GM13977 (cell line): ENCODE measurements at regions not wholly inside any gene's neighbourhood (a gene's known extent, or its start where the extent isn't known, plus 50 kb on each side); places are given as distances from the start of the nearest gene placed in this dataset.

Source experiments
- DNase-seq: peaks from one replicate; pipeline ENCODE4 v3.0.0; 2012; ENCODE audit warnings: low spot score
- in situ Hi-C: fragments of 300-500 bp; cut with MboI; formaldehyde crosslinking; loops from one replicate; pipeline ENCODE4 v1.12.0; 2022; ENCODE audit warnings: low sequenced_read_pairs, low pct_unique_long_range_greater_than_20kb, mixed read lengths, inconsistent platforms; ENCODE audit not compliant: unreplicated experiment
- TF ChIP-seq, protein P1 (sequence below): IDR thresholded peaks from 2 replicates; pipeline ENCODE4 v1.5.1; 2012; ENCODE audit warnings: mild to moderate bottlenecking, control low read depth; ENCODE audit not compliant: insufficient read depth; ENCODE audit errors: extremely low read depth, missing control alignments

DNA sequence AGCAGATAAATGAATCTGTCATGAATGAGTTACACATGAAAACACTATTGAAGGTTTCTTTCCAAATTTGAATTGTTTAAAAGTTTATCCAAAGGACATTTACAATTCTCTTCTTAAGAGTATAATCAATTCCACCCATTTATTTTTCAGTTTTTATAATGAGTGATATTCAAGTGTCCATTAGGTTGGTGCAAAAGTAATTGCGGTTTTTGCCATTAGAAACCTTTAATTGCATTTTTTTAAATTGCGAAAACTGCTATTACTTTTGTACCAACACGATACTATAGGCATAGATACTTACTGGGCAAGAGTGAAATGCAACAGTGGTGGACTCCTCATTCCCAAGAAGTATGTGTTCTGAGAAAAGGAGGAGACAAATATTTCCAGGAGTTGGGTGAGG, 422.7 kb upstream of the MON1B start:
- in situ Hi-C loops, result no loop called here
- no peak for DNase-seq
- TF ChIP-seq, protein P1, sequence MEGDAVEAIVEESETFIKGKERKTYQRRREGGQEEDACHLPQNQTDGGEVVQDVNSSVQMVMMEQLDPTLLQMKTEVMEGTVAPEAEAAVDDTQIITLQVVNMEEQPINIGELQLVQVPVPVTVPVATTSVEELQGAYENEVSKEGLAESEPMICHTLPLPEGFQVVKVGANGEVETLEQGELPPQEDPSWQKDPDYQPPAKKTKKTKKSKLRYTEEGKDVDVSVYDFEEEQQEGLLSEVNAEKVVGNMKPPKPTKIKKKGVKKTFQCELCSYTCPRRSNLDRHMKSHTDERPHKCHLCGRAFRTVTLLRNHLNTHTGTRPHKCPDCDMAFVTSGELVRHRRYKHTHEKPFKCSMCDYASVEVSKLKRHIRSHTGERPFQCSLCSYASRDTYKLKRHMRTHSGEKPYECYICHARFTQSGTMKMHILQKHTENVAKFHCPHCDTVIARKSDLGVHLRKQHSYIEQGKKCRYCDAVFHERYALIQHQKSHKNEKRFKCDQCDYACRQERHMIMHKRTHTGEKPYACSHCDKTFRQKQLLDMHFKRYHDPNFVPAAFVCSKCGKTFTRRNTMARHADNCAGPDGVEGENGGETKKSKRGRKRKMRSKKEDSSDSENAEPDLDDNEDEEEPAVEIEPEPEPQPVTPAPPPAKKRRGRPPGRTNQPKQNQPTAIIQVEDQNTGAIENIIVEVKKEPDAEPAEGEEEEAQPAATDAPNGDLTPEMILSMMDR, result no peak

DNA sequence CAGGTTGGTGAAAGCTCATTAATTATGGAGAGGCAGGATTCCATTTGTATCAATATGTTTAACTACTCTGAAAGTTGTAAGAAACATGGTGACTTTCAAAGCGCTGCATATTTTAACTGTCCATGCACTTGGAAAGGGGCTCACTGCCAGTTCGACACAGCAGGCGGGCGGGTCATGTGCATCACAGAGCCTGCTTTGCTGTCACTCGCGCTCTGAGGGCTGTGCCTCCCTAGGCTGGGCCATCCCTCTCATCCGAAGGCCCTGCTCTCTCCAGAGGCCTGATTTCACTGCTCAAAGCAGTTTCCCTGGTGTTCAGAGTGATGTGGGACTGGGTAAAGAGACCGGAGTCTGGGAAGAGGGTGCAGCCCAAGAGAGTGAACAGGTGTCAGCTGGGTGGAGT, 422.0 kb upstream of the MON1B start:
- DNase-seq, result no peak
- TF ChIP-seq, protein P1, result no peak
- in situ Hi-C loops, result no loop called here

DNA sequence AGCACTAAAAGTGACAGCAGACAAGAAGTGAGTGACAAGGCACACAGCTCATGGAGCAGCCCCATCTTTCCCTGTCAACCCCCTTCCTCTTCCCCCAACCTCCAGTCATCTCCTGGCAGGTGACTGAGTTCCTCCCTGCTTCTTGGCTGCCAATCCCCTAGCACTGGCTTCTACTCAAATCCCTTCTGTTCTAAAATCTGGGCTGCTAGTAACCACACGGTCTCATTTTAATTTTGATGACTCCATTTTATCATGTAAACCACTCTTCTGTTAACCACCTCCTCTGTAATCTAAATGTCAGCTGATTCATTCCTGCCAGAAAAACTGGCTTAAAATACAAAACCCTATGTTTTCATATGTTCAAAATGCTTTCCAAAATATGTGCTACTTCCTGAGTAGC, 419.8 kb upstream of the MON1B start:
- DNase-seq, result no peak
- in situ Hi-C loops, result no loop called here
- TF ChIP-seq, protein P1, result no peak

DNA sequence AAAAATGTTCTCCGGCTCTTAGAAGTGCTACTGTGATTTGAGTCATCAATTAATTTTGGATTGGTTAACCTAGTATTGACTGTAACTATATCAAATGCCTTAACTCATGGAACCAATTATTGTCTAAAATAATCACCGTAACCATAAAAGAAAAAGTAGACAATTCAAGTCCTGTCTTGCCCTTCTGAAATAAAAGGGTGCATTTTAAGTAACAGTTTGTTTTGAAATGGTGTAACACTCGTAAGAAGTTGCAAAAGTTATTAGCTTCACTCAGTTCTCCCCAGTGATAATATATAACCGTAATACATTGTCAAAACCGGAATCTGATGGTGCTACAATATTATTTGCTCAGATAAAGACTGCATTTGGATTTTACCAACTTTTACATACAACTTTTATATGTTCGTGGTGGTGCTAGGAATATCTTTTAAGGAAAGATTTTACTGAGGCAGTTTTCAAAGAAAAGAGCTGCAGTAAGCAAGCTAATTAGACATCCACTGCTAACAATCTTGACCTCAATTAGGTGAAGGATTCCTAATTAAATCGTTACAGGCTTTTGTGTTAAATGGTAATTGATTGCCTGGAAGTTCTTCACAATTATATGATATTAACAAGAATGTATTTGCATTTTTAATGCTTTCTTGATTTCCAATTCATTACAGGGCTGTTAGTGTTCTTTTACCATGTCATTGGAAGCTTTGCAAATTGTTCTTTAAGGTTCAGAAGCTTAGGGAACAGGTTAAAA, 413.1 kb upstream of the MON1B start:
- in situ Hi-C loops, result no loop called here

DNA sequence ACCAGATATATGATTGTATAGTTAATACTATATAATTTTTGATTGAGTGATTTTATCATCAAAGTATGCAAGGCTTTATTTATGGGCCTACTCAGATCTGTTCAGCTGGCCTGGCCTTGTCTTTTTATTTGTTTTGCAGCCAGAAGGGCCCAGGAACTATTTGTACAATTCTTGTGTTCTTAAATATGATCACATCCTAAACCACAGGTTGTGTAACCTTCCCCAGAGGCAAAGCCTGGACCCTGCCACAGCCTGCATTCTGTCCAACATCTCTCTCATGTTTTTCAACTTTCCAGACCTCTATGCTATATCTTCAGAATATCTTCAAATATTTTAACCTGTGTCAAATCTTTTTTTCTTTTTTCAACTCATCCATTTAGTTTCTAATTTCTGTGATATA, 410.4 kb upstream of the MON1B start:
- TF ChIP-seq, protein P1, result no peak
- in situ Hi-C loops, result no loop called here
- DNase-seq, result no peak

More for the DNA sequence above, 413.1 kb upstream of the MON1B start:
- DNase-seq, result no peak
- TF ChIP-seq, protein P1, result no peak

DNA sequence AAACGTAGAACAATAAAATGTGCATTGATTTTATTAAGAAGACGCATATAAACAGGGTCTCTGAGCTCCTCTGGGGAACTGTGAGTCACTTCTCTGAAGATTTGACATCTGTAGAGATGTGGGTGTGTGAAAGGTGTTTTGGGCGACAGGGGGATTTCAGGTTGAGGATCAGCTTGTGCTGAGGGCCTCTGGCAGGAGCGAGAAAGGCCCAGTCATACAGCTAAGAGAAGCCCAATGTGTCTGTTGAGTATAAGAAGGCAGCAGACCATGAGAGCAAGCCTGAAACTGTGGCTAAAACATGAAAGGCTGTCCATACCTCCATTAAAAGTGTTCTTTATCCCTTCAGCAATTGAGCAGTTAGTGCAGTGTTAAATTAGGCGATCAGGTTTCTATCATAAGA, 406.5 kb upstream of the MON1B start:
- in situ Hi-C loops, result no loop called here
- DNase-seq, result no peak
- TF ChIP-seq, protein P1, result no peak

DNA sequence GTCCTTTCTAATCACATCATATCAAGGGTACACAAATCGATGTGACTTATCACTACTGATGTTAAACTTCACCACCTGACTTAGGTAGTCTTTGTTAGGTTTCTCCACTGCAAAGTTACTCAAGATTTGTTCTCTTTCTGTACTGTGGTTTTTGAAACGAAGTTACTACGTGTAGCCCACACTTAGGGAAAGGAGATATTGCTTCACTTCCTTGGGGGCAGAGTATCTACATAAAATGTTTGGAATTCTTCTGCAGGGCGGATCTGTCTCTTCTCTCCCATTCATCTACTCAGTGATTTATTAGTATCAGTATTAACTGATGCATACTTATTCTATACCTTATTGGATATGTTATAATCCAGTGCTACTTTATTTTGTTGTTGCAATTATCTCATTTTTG, 403.6 kb upstream of the MON1B start:
- TF ChIP-seq, protein P1, result no peak
- no peak for DNase-seq
- in situ Hi-C loops, result no loop called here
